AG09319 (cell line): ENCODE measurements at regions not wholly inside any gene's neighbourhood (a gene's known extent, or its start where the extent isn't known, plus 50 kb on each side); places are given as distances from the start of the nearest gene placed in this dataset.

Source experiments
- DNase-seq: peaks from one replicate; pipeline ENCODE4 v3.0.0-alpha.2; 2010; ENCODE audit warnings: low read depth; ENCODE audit errors: extremely low read depth
- CTCF ChIP-seq: IDR thresholded peaks from 2 replicates; pipeline ENCODE4 v1.5.1; 2011; ENCODE audit warnings: low read depth, mild to moderate bottlenecking, inconsistent platforms, low read length, moderate library complexity

DNA sequence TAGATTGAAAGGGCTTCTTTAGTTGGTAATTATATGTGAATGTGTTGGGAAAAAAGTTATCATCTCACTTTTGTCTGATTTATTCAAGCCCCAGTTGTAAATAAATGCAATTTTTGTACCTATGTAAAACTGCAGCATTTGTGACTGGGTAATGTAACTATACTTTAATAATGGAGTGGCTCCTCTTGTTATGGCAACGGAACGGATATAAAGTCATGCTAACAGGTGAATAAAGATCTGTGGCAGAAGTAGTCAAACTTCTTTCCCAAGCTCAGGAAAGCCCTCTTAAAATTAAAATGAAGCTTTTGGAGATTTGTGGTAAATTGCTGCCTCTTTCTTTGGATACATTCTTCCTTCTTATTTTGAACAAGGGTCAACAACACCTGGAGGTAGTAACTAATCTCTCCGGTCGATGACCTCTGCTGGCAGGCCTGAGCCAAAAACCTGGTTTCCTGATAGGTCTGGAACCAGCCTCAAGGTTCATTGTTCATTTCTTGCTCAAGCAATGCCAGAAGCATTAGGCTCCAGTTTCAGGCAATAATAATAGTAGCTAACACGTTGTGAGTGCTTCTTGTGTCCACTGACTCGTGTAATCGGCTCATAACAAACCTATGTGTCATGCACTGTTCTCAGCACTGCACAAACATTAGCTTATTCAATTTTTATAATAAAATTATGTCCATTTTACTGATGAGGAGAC, 313.4 kb upstream of the DACH1 start:
- TF ChIP-seq CTCF, result no peak
- no peak for DNase-seq

DNA sequence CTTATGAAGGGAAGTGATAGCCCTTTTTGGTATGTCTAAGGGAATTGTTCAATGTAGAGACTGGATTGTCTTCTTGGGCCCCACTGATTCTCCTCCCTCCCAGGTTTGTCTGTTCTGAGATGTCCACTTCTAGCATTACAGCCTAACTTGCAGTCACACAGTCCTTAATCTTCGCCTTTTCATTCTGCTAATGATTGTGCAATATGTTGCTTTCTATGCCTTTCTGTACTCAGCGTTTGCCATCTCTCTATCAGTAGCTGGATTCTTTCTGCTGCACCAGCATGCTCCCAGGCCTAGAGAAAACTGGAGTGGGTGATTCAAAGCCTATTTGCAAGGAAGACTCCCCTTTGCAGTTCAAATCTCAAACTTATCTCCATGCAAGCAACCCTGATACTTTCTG, 307.5 kb upstream of the DACH1 start:
- TF ChIP-seq CTCF, result no peak
- no peak for DNase-seq

DNA sequence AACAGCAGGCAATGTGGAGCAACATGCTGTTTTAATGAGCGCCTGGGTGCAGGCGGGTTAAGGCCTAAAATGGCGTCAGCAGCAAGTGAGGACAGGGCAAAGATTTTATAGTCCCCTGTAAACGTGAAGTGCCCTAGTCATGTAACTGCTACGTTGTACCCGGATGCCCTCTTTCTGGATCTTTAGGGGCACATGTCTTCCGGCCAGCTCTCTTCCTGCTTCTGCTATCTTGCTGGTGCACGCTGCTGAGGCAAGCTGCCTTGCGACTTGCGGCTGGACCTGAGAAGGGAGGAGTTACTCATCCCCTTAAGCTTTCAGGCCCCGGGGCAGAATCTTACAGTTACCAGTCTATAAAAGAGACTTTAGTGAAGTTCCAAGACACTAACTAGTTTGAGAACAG, 303.6 kb upstream of the DACH1 start:
- DNase-seq, result no peak
- TF ChIP-seq CTCF, result no peak

DNA sequence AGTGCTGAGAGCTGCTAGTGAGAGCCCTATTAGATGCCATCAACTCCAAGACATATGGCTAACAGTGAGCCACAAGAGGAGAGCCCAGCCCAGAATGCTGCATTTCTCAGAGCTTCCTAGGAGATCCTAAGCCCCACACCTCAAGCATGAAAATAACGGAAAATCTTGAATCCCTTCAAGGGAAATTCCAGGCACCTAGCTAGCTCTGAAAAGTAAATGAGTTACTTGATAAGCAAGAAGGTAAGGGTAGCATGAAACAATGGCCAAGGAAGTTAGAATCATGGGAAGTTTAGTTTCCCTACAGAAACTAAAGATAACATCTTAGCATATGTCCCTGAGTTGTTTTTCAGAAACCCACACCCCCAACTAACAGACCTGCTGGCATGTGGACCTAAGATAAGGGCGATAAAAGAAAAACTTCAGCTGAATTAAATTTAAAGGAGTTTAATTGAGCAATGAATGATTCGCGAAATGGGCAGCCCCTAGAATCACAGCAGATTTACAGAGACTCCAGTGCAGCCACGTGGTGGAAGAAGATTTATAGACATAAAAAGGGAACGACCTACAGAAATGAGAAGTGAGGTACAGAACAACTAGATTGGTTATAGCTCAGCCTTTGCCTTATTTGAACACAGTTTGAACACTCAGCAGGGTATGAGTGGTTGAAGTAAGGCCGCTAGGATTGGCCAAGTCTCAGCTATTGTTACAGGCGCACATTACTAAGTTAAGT, 301.3 kb upstream of the DACH1 start:
- no peak for DNase-seq
- TF ChIP-seq CTCF, result no peak

- TF ChIP-seq CTCF, result no peak
- no peak for DNase-seq
Observed at GRCh38 chr13:72166102-72166650, 299.2 kb upstream of the DACH1 start.

DNA sequence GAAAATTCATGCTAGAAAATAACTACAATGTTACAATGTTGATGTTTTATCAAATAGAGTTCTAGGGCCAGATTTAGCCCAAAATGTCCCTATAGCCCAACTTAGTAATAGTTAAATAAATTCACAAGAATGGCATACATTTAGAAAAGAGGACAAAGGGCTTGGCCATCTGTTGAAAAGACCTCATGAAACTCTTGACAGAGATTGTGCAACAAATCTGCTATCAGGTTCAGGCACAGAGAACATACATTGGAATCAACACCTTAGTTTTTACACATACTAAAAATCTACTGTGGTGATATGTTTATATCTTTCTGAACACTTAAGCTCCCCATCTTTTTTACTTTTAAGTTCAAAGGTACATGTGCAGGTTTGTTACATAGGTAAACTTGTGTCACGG, 298.3 kb upstream of the DACH1 start:
- no peak for TF ChIP-seq CTCF
- no peak for DNase-seq

- no peak for DNase-seq
- TF ChIP-seq CTCF, result no peak
Observed at GRCh38 chr13:72164811-72165210, 297.8 kb upstream of the DACH1 start.
